Hematopoietic multipotent progenitor cell (in vitro differentiated cells): ENCODE measurements at regions not wholly inside any gene's neighbourhood (a gene's known extent, or its start where the extent isn't known, plus 50 kb on each side); places are given as distances from the start of the nearest gene placed in this dataset.
A peak's percentile ranks its signal among the peaks of the same experiment; 100 is the strongest.
"Not testable (repeated sequence)": the region's sequence is repeated elsewhere in the genome, so short reads cannot be mapped to it uniquely, and the experiment has no call there.

ENCODE experiments used
- DNase-seq, 3 donors: peaks; one replicate each; pipeline ENCODE4 v3.0.0-alpha.2; 2011 to 2015; ENCODE audit warnings: low read depth in 2 of 3, low spot score in 2 of 3

DNA sequence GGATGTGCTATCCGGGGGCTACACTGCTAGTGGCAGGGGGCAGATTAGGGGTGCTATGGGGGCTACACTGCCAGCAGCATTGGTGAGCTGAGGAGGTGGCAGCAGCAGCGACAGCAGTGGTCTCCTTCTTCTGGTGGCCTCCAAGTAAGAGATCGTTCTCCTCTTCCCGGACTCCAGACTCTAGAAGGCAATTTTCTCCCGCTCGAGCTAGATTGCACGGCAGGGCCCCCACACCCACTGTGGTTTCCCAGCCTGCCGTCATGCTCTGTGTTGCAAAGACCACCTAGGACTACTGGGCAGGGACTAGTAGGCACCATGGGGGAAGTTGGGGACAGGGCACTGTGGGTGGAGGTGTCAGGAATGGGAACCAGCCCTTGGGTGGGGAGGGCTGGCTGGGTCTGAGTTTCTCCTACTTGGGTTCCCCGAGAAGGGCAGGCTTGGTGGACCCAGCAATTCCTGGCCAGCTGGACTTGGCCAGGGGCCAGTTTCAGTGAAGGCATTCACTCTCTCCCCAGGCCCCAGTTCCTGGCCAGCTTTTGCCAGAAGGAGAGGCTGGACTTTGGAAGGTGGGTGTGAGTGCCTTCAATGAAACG, 203.4 kb upstream of the WSB1 start:
- DNase-seq, result not testable (repeated sequence)

DNA sequence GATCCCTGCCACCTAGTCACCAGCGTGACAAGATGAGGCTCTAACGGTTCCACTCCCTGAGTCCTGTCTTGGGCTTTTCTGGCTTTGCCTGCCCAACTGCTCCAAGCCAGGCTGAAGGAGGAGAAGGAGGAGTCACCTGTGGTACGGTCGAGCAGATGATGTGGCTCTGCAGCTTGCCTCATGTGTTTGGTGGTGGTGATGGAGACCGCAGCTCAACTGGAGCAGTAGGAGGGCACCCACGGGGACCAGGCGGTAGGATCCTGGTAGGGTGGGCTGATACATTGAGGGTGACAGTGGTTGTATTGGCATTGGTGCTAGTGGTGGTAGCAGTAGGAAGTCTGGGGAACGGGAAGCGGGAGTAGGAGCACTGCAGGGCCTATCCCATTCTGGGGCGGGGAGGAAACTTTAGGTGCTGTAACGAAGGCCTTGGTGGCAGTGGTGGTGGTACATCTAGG, 202.8 kb upstream of the WSB1 start:
- no peak for DNase-seq

DNA sequence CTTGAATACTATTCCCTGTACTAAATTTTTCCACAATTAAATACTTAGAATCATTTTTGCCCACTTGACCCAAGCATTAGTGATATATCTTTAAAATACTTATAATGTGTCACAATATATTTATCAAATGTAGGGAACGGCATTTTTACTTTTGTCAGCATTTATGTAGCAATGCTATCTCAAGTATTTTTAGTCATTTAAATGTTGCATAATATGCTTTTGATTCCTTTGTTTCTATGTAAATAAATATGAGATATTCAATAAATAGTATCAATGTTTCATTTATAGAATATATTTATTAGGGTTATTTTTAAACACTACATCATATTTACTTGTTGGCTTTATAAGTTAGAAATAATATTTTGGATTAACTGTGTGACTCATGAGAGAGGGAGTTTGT, 199.7 kb upstream of the WSB1 start:
- DNase-seq, result not testable (repeated sequence)

DNA sequence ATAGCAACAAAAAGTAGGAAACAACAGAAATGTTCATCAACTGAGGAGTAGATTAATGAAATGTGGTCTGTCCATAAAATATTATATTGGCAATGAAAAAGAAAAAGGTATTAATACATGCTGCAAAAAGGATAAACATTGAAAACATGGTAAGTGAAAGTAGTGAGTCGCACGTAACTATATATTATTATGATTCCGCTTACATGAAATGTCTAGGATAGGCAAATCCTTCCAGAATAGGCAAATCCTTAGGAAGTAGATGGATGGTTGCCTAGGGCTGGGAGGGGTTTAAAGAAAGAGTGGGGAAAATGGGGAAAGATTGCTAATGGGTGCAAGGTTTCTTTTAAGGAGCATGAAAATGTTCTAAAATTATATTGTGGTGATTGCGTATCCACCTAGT, 198.1 kb upstream of the WSB1 start:
- not testable (repeated sequence) for DNase-seq

DNA sequence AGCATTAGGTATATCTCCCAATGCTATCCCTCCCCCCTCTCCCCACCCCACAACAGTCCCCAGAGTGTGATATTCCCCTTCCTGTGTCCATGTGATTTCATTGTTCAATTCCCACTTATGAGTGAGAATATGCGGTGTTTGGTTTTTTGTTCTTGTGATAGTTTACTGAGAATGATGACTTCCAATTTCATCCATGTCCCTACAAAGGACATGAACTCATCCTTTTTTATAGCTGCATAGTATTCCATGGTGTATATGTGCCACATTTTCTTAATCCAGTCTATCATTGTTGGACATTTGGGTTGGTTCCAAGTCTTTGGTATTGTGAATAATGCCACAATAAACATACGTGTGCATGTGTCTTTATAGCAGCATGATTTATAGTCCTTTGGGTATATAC, 194.6 kb upstream of the WSB1 start:
- DNase-seq, result not testable (repeated sequence)

DNA sequence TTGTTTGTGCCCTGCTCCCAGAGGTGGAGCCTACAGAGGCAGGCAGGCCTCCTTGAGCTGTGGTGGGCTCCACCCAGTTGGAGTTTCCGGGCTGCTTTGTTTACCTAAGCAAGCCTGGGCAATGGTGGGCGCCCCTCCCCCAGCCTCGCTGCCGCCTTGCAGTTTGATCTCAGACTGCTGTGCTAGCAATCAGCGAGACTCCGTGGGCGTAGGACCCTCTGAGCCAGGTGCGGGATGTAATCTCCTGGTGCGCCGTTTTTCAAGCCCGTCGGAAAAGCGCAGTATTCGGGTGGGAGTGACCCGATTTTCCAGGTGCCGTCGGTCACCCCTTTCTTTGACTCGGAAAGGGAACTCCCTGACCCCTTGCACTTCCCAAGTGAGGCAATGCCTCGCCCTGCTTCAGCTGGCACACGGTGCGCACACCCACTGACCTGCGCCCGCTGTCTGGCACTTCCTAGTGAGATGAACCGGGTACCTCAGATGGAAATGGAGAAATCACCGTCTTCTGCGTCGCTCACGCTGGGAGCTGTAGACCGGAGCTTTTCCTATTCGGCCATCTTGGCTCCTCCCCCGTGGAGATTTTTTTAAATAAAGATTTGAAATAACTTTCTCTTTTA, 189.2 kb upstream of the WSB1 start:
- DNase-seq, result not testable (repeated sequence)

DNA sequence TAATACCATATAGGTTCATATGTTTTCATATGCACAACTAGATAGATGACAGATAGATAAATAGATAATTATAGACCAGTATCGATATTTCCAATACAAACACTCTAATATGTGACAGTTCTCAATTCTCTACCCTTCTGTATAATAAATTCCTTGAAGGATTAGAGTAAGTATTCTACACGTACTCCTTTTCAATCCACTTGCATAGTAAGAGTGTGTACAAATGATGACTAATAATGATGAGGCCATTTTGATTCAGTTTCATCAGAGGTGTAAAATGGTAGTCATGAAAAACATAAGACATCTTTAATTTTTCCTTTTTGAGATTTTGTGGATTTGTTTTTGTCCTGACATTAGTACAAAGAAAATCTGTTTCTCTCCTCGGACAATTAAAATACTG, 188.3 kb upstream of the WSB1 start:
- no peak for DNase-seq

DNA sequence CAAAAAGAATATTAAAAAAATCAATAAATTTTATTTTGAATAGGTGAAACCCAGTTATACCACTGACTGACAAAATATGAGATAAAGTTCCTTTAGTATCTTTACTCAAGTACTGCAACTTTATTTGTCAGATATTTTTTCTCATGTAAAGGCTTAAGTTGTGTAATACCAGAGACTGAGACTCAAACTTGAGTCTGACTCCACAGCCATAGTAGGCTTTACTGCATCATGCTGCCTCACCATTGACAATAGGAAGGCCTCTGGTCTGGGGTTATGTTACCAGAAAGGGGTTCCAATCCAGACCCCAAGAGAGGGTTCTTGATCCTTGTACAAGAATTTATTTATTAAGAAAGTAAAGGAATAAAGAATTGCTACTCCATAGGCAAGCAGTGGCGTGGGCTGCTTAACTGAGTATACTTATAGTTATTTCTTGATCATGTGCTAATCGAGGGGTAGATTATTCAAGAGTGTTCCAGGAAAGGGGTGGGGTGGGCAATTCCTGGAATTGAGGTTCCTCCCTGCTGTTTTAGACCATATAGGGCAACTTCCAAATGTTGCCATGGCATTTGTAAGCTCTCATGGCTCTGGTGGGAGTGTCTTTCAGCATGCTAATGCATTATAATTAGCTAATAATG, 187.4 kb upstream of the WSB1 start:
- DNase-seq, result no peak

DNA sequence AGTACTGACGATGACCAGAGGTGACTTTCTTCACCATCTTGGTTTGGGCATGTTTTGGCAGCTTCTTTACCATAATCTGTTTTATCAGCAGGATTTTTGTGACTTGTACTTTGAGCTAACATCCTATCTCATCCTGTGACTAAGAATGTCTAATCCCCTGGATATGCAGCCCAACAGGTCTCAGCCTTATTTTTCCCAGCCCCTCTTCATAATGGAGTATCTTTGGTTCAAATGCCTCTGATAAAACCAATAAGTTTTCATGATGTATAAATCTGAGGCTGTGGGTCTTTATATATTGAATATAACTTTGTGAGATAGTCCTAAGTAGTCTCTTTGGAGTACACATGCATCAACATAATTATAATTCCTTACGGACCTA, 186.9 kb upstream of the WSB1 start:
- no peak for DNase-seq

DNA sequence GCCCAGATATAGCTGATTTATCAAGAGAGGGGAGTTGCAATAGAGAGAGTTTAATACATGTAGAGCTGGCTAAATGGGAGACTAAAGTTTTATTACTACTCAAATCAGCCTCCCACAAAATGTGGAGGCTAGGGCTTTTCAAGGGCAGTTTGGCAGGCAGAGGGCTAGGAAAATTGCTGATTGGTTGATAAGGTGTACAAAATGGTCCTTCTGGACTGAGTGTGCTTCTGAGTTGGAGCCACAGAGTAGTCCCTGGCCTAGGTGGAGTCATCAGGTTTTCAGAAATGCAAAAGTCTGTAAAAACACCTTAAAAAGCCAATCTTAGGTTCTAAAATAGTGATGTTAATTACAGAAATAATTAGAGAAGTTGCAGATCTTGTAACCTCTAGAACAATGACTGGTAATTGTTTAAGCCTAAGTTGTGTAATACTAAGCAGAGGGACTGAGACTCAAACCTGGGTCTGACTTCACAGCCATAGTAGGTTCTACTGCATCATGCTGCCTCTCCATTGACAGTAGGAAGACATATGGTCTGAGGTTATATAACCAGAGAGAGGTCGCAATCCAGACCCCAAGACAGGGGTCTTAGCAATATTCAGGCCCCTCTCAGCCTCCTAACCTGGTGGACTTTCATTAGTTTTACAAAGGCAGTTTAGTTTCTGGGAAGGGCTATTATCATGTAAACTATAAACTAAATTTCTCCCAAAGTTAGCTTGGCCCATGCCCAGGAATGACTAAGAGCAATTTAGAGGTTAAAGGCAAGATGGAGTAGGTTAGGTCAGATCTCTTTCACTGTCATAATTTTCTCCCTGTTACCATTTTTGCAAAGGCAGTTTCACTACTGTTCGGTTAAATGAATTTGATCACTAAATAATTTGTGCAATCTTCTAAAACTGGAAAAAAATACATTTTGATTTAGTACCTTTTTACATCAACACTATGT, 186.3 kb upstream of the WSB1 start:
- not testable (repeated sequence) for DNase-seq

DNA sequence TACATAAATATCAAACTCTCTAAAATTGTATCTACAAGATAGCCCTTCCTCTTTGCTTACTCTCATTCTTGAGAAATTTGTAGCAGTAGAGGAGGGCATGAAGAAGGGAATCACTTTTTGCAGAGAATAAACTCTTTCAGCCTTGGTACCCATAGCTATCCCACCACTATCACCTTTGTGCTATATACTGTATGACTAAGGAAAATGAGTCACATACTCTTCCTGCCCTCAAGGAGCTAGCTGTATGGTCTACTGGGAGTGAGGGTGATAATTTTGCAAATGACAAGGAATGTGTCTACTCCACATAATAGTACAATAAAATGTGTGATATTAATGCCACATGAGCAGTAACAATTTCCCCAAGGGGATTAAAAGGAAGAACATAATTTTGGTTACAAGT, 184.6 kb upstream of the WSB1 start:
- DNase-seq, result no peak

DNA sequence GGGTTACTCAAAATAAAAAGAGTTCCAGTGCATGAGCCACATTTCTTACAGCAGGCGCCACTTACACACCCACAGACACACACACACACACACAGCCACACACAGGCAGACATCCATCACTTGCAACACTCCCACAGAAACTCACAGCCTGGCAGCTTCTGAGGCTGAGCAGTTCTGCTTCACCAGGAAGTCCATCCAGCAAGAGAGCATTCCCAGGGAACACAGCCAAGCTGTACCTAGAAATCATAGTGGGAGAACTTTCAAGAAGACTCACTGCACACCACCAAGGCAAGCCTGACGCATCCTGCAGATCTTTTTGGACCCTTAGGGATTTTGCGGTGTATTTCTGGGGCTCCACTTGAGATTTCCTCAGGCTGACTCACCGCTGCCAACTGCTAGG, 140.9 kb upstream of the WSB1 start:
- DNase-seq, result no peak

DNA sequence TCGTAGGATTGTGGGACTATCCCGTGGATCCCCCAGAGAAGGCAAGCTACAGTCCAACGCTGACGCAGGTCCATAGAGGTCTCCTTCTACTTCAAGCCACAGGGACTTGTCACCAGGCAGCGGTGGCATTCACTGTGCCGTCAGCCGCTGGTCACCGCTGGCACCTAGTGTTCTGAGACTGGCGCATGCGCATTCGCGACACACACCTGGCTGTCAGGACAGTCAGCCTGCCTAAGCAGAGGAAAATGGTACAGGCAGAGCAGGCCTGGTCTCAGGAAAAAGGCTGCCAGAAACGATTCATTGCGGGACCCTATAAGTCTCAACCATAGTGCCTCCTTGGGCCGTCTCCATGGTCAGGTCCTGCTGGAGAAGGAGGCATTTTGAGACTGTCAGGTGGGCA, 138.0 kb upstream of the WSB1 start:
- DNase-seq, result no peak

DNA sequence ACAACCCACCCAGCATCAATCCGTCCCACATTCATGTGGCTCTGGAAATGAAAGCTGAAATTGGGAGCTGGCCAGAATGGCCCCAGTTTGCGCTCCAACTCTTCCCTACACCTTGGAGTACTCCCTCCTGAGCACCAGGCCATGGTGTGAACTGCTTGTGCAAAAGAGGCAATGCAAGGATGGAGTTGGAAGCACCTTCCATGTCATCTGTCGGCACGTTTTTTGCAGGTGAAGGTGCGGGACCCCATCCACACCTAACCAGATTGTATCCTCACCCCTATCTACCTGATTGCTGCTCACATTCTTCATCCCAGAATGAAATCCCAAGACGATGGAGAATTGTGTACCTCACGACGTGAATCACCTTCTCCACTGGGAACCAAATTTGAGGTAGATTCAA, 136.6 kb upstream of the WSB1 start:
- no peak for DNase-seq

DNA sequence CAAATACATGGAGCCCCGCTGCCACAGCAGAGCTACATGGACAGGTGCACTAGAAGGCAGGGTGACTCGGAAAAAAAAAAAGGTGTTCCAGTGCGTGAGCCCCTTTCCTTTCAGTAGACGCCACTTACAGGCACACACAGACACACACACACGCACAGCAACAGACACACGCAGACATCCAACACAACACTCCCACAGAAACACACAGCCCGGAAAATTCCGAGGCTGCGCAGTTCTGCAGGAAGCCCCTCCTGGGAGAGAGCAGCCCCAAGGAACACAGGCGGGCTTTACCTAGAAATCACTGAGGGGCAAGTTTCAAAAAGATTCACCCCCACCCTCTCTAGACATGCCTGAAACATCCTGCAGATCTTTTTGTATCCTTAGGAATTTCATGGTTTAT, 136.0 kb upstream of the WSB1 start:
- DNase-seq, result no peak

DNA sequence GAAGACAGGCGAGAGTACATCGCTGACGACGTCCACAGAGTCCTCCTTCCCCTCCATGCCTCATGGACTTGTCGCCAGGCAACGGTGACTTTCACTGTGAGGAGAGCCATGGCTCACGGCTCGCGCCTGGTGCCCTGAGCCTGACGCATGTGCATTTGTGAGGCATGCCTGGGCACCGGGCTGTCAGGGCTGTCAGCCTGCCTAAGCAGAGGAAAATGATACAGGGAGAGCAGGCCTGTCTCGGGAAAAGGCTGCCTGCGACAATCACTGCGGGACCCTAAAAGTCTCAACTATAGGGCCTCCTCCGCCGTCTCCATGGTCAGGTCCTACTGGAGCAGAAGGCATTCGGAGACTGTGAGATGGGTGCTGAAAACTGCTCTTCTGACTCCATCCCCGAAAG, 135.5 kb upstream of the WSB1 start:
- no peak for DNase-seq

DNA sequence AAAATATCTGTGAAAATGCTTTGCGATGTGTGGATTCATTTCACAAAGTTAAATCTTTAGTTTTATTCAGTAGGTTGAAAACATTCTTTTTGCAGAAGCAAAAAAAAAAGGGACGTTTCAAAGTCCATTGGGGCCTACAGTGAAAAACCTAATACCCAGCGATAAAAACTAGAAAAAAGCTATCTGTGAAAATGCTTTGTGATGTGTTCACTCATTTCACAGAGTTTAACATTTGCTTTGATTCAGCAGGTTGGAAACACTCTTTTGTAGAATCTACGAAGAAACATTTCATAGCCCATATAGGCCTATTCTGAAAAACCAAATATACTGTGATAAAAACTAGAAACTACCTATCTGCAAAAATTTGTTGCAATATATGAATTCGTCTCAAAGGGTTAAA, 113.6 kb upstream of the WSB1 start:
- DNase-seq, result peak in 1 of 3 donors; percentile 4

DNA sequence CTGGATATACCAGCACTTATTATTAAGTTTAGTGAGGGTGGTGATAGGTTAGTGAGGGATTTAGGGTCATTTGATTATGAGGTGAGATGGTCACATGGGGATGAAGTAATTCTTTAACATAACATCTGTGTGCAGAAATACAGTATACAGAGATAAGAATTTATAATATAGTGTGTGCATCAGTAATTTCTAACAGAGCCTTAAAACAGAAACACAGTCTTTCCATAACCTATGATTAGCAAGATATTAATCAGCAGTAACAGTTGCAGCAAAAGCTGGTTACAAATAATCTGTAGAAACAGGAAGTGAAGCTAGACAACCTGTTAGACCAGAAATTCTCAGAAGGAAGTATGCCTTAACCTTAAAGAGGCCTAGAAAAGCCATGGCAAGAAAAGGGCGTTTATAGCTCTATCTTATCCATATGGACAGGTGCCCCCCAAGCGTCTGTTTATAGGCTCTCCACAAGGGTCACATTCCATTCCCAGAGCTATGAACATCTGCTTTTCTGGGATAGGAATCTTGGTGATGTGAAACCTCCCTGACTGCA, 112.5 kb upstream of the WSB1 start:
- DNase-seq, result not testable (repeated sequence)

DNA sequence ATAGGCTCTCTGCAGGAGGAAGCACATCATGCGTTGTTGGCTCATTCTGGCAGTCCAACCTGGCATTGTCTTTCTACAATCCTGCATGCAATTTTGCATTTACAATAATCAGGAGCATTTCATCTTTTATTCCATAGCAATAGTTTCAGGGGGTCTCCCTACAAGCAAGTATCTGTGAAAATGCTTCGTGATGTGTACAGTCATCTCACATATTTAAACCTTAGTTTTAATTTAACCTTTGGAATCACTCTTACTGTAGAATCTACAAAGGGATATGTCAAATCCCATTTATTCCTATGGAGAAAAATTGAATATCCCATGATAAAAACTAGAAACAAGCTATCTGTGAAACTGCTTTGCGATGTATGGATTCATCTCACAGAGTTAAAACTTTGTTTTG, 112.0 kb upstream of the WSB1 start:
- no peak for DNase-seq

DNA sequence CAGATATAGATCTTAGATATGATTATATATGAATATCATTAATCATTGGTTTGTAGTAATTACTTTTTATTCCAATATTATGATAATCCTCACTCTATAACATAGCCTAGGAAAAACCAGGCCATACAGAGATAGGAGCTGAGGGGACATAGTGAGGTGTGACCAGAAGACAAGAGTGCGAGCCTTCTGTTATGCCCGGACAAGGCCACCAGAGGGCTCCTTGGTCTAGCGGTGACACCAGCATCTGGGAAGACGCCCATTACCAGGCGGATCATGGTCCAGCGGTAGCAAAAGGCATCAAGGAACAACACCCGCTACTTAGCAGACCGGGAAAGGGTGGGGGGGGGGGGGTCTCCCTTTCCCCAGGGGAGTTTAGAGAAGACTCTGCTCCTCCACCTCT, 96.4 kb upstream of the WSB1 start:
- DNase-seq, result not testable (repeated sequence)

DNA sequence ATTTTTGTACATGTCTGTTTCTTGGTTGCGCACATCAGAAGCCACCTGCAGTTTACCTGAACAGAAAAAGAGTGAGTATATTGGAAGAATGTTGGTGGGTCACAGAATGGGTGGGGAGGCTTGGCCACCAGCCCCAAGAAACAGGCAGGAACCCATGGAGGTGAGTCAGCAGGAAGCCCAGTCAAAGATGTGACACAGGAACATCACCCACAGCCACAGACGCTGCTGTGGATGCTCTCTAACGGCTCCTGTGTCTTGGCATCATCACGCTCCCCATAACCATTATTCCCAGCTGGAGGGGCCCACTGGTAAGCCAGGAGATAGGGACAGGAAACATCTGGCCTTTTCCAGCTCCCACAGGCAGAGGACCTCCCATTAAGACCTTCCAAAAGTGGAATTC, 94.0 kb upstream of the WSB1 start:
- peak in 2 of 3 donors; percentile 13 to 23 for DNase-seq
